ENCODE measurements at regions not wholly inside any gene's neighbourhood (a gene's known extent, or its start where the extent isn't known, plus 50 kb on each side); places are given as distances from the start of the nearest gene placed in this dataset.

DNA sequence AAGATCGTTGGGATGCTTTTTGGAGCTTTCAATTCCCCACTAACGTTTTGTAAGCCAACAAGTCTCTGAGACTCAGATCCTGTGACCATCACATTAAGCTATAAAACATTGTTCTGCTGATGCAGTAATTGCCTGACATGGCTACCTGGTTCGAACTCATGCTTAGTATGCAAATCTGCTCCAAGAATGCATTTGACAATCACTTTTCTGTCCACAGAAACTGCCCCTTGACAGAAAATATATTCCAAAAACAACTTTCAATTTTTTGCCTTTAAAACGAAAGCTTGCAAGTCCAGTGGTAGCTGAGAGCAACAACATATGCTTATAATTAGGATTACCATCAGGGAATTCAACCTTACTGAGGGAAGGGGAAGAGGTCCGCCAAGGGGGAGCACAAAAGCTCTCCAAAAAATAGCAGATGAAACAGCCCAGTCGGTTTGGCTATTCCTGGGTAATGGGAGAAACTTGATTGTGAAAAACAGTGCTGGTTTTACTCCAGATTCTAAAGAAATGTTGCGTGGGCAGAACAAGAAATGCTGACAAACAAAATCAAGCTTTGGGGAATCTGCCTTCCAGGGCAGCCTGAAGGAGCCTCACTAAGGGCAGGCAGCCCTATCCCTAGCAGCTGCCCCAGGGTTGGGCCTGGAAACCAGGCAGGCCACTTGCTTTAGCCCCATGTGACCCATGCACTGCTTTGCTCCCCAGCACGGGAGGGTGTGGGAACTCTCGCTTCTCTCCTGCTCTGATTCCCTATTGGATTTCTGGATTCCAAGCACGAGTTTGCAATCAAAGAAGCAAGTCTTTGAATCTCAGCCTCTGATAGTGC is 160.7 kb upstream of the LDB2 start:
- TF ChIP-seq, protein P1, sequence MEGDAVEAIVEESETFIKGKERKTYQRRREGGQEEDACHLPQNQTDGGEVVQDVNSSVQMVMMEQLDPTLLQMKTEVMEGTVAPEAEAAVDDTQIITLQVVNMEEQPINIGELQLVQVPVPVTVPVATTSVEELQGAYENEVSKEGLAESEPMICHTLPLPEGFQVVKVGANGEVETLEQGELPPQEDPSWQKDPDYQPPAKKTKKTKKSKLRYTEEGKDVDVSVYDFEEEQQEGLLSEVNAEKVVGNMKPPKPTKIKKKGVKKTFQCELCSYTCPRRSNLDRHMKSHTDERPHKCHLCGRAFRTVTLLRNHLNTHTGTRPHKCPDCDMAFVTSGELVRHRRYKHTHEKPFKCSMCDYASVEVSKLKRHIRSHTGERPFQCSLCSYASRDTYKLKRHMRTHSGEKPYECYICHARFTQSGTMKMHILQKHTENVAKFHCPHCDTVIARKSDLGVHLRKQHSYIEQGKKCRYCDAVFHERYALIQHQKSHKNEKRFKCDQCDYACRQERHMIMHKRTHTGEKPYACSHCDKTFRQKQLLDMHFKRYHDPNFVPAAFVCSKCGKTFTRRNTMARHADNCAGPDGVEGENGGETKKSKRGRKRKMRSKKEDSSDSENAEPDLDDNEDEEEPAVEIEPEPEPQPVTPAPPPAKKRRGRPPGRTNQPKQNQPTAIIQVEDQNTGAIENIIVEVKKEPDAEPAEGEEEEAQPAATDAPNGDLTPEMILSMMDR (IDR thresholded peaks at IDR 0.05): no peak
- TF ChIP-seq POLR2AphosphoS5 (IDR thresholded peaks at IDR 0.05) (no peak), POLR2A (IDR thresholded peaks at IDR 0.05) (no peak), EP300 (IDR thresholded peaks at IDR 0.05) (no peak)

Measured in suprapubic skin (tissue), 4 donors.